Cerebellar cortex (tissue), 1 donor: ENCODE measurements at regions not wholly inside any gene's neighbourhood (a gene's known extent, or its start where the extent isn't known, plus 50 kb on each side); places are given as distances from the start of the nearest gene placed in this dataset.

Experiments
- DNase-seq: peaks from one replicate; pipeline ENCODE4 v3.0.0-alpha.2; 2015; ENCODE audit warnings: low spot score

DNA sequence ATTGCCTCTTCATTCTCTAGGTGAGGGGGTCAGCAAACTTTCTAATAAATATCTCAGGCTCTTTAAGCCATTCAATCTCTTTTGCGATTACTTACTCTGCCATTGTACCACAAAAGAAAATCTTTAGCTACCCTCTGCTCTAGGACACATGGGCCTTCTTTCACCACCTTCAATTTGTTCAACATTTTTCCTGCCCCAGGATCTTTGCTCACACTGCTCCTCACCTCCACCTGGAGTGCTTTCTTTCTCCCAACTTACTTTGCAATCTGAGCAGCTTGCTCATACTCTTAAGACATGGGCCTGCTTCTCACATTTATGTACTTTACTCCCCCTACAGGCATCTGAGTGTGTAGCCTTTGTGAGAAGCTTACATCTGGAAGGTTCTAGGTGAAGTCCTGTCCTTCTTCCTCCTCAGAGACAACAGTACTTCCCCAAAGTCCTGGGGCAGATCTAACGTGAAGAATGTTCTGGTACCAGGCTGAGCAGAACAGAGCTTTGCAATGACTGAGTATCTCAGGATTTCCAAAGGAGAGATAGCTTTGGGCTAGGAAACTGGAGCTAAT lies 55.0 kb upstream of the PRDM5 start:
- peak; percentile 30 for DNase-seq

GRCh38 chr4:120973207-120973606 lies 50.7 kb upstream of the PRDM5 start:
- DNase-seq, result no peak
